NCI-H748 treated with DMSO at 0.1 percent for 48 hours (cell line): ENCODE measurements at regions not wholly inside any gene's neighbourhood (a gene's known extent, or its start where the extent isn't known, plus 50 kb on each side); places are given as distances from the start of the nearest gene placed in this dataset.
A peak's percentile ranks its signal among the peaks of the same experiment; 100 is the strongest.

ENCODE experiments used
- DNase-seq: peaks from one replicate; lab custom pipeline; 2025; lab: John Stamatoyannopoulos, UW

- no peak for DNase-seq
These were observed 699.9 kb downstream of the DSC3 start for GRCh38 chr18:30342675-30343074.

- no peak for DNase-seq
These were observed 707.8 kb downstream of the DSC3 start for GRCh38 chr18:30334781-30335180.

- no peak for DNase-seq
These were observed 709.2 kb downstream of the DSC3 start for GRCh38 chr18:30333310-30333709.

GRCh38 chr18:30328839-30329238, 713.7 kb downstream of the DSC3 start:
- no peak for DNase-seq

- no peak for DNase-seq
These were observed 740.4 kb downstream of the DSC3 start for GRCh38 chr18:30302181-30302580.

GRCh38 chr18:30298769-30299168, 743.8 kb downstream of the DSC3 start:
- DNase-seq = no peak

GRCh38 chr18:30288662-30289414, 753.7 kb downstream of the DSC3 start:
- DNase-seq = no peak

GRCh38 chr18:30280861-30281470, 761.6 kb downstream of the DSC3 start:
- peak; percentile 32 for DNase-seq

GRCh38 chr18:30280186-30280585, 762.4 kb downstream of the DSC3 start:
- no peak for DNase-seq

- no peak for DNase-seq
These were observed 764.9 kb downstream of the DSC3 start for GRCh38 chr18:30277676-30278075.

- no peak for DNase-seq
These were observed 770.8 kb downstream of the DSC3 start for GRCh38 chr18:30271716-30272115.

GRCh38 chr18:30265190-30265589, 777.4 kb downstream of the DSC3 start:
- DNase-seq = no peak

GRCh38 chr18:30254331-30254730, 788.2 kb downstream of the DSC3 start:
- no peak for DNase-seq

GRCh38 chr18:30248056-30248455, 794.5 kb downstream of the DSC3 start:
- no peak for DNase-seq

GRCh38 chr18:30245766-30246455, 796.6 kb downstream of the DSC3 start:
- no peak for DNase-seq

- no peak for DNase-seq
These were observed 807.8 kb downstream of the DSC3 start for GRCh38 chr18:30234755-30235154.

GRCh38 chr18:30211112-30211511, 831.4 kb downstream of the DSC3 start:
- no peak for DNase-seq

GRCh38 chr18:30208546-30208945, 834.0 kb downstream of the DSC3 start:
- DNase-seq = no peak

GRCh38 chr18:30192216-30192615, 850.3 kb downstream of the DSC3 start:
- DNase-seq = no peak

GRCh38 chr18:30186245-30186644, 856.3 kb downstream of the DSC3 start:
- DNase-seq = no peak

GRCh38 chr18:30177056-30177455, 865.5 kb downstream of the DSC3 start:
- no peak for DNase-seq

GRCh38 chr18:30175621-30176225, 866.8 kb downstream of the DSC3 start:
- DNase-seq = no peak

GRCh38 chr18:30175061-30175574, 867.4 kb downstream of the DSC3 start:
- DNase-seq = no peak
